Muscle of arm (tissue), 1 donor: ENCODE measurements at regions not wholly inside any gene's neighbourhood (a gene's known extent, or its start where the extent isn't known, plus 50 kb on each side); places are given as distances from the start of the nearest gene placed in this dataset.

Experiments
- DNase-seq: peaks from one replicate; pipeline ENCODE4 v3.0.0-alpha.2; 2013

DNA sequence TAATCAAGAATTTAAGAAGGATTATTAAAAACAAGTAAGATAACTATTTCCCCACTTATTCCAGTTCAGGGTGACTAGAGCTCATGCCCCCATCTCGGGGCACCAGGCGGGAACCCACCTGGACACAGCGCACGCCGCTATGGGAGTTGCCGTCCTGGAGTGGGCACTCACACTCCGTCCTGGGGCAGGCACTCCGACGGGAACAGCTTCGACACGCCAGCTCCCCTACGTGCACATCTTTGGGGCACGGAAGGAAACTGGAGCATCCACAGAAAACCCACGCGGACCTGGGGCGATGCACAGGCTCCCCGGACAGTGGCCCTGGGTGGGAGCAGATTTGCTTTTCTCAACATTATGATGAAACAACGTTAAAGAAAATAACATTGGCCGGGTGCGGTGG, 52.0 kb upstream of the GATA5 start:
- no peak for DNase-seq

DNA sequence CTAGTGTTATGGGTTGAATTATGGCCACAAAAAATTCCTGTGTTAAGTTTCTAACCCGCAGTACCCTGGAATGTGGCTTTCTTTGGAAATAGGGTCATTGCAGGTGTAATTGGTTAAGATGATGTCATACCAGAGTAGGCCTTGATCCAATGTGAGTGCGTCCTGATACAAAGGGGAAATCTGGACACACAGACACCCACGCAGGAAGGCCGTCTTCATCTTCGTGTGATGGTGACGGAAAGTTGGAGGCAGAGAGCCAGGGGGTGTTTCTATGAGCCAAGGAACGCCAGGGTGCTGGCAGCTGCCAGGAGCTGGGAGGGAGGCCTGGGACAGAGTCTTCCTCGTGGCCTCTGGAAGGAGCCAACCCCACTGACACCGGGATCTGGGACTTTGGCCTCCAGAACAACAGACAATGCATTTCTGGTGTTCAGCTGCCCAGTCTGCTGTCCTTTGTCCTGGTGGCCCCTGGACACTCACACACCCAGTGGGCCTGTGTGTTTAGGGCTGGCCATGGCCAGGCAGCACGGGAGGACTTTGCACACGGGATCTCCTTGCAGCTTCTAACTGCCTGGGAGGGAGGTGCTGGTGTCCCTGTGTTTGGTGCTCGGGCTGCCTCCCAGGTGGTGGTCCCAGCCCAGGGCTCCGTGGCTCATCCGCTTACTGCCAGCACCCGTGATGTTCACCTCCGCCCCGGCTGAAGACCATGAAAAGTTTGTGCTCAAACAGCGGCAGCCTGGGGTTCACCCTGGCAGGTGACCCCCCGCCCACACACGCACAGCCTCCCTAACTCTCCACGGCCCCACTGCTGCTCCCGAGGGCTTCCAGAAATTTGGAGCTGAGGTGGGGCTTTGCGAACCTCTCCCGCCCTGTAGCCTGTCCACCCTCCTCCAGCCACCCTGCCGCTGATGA, 53.4 kb upstream of the GATA5 start:
- DNase-seq, result no peak

DNA sequence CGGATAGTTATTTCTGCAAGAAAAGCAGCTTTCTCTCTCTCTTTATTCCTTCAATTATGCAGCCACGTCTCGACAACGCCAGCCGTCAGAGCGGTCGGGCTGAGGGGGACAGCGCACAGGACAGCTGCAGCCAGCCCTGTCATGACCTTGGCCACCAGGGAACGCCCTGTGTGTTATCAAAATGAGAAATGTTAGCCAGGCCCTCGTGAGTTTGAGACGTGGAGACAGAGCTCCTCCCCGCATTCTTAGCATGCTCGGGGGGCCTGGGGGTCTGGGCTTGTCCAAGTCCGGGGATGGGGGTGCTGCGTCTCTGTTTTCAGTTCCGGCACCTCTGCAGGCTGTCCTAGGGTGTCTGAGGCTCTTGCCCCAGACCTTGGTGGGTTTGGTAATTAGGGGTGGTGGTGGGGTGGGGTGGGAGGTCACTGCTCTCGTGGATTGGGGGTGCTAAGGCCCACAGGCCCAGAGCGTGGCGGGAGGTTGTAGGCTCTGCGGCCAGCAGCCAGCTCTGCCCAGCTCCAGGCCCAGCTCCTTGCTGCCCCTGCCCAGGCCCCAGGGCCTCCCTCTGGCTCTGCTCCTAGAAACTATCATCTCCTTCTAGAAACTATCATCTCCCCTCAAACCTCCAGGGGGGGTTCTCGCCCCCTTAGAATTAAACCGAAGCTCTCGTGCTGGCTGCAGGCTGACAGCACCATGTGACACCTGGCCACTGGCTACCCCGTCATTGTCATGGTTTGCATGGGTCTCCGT, 54.3 kb upstream of the GATA5 start:
- DNase-seq, result no peak

DNA sequence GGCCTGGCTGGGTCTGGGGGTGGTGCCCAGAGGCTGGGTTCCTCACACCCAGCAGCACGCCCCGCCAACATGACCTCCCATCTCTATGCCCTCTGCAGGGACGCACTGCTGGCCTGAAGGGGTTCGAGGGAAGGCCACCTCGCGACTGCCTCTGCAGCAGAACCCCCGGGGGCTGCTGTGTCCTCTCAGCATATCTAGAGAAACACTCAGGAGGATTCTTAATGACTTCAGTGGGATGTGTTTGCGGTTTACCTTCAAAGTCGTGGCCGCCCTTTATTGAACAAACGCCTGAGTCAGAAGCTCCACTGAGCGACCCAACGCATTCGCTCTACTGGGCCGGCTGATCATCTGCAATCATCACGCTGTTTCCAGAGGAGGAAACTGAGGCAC, 54.8 kb upstream of the GATA5 start:
- no peak for DNase-seq

DNA sequence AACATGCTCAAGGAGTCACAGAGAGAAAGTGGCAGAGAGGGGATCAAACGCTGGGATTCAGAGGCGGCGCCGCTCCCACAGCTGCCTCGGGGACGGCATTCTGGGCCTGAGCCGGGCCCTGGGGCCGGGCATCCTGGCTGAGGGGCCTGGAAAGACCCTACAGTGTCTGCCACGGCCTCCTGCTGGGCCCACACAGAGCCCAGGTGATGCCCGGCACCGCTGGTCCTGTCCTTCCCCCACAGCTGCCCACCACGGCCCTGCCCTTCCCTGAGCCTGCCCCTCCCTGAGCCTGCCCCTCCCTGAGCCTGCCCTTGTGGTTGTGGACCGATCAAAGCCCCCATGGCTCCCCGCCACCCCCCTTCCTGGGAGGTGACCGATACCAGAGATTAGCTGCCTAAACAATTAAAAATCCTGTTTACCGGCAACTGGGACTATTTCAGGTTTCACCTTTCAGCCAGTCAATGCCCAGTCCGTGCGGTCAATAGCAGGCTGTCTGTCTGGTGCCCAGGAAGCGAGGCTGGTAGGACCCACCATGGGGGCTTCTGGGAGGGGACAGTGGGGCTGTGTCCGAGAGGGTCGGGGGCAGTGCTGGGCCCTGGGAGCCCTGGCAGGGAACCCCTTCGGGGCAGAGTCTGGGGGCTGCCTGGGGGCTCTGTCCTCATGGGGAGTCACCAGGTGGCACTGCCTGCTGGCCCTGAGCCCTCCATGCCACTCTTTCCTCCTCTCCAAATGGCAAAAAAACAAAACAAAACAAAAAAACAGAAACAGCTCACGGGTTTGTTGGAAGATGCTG, 55.4 kb upstream of the GATA5 start:
- no peak for DNase-seq

DNA sequence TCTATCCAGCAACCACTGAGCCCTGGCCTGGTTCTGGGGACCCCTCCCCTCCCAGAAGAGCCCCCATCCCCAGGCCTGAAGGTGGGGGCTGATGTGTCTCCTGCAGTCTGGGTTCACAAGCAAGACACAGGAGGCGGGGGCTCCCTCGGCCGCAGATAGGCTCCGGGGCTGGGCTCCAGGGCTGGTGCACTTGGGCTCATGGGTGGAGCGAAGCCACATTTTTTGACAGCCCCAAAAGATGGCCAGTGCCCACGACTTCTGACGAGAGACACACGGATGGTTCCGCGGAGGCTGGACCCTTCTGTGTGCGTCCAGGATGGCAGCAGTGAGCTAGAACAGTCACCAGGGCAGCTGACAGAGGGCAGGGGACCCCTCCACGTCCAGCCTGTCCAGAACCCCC, 57.1 kb upstream of the GATA5 start:
- DNase-seq, result no peak

DNA sequence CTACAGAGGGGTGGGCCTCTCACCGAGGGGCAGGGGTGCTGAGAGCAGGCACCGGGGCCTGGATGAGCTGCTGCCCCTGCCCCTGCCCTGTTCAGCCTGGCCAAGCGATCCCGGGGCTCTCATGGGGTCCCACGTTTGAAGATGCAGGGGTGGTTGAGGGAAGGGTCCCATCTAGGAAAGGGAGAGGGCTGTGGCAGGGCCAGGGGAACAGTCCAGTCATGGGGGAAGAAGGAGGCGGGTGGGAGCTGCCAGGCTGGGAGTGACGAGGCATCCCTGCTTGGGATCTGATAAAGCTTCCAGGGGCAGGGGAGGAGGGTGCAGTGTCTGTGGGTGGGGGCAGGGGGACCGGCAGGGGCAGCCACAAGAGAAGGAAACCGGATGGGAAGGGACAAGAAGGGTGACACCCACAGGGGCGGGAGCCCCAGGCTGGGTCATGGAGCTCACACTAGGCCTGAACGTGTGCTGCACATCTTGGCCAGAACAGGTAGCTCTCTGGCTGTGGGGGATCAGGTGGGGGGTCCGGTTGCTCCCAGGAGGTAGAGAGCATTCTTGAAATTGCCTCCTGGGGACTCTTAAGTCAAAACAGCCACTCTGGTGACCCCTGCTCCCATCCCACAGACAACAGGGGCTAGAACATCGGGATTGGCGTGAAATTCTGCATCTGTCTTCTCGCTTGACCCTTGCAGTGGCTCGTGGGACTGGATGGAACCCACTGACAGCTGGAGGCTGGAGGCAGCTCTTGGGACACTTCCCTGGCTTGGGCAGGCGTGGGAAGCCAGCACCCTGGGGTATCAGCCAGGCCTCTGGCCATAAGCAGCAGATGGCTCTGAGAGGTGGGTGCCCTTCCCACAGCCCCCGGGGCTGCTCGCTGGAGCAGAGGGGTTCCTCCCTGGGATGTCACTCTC, 58.0 kb upstream of the GATA5 start:
- no peak for DNase-seq

DNA sequence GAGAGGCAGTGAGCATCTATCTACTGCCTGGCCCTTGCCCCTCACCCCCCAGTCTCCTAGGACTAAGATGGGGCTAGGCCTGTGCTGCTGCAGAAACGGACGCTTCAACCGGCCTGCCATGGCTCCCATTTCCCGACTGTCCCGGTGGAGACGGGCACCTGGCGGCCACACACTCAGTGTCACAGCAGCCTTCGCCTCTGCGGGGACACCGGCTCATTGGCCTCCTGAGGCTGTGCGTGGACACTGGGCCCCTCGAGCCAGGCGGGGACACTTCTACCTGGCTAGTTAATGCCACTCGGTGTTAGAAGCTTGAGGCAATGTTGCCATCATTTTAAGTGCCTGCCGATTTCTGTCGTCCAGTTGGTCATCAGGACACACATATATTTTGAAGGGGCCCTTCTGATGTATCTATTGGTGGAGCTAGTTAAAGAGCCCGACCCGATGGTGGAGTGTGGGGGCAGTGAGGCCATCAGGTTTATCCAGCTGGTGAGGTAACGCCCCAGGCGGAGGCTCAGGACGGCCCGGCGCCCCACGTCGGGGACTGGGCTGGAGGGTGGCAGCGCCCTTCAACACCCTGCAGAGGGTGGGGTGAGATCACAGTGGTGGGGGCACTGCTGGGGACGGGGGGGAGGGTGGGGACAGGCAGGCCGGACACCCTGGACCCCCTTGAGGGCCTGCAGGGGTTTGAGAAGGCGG, 58.9 kb upstream of the GATA5 start:
- DNase-seq, result no peak

DNA sequence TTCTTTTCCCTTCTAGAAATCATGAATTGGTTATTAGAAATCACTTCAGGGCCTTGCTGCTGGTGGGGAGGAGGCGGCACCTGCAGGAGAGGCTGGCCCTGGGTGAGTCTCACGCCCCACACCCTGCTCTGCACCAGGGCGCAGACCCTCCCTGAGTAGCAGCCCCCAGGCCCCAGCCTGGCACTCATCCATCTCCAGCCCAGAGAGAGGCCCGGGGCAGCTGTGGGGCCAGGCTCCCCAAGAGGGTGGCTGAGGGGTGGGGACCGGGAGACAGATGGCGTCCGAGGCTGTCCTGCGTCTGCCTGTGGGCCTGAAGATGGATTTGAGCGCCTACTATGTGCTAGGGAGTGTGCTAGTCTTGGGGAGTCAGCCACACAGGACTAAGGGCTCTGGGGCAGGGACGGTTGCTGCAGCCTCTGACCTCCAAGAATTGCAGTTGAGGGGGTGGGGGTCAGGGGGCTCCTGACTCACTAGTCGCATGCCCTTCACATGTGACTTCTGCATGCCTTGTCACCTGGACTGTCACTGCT, 59.6 kb upstream of the GATA5 start:
- no peak for DNase-seq

DNA sequence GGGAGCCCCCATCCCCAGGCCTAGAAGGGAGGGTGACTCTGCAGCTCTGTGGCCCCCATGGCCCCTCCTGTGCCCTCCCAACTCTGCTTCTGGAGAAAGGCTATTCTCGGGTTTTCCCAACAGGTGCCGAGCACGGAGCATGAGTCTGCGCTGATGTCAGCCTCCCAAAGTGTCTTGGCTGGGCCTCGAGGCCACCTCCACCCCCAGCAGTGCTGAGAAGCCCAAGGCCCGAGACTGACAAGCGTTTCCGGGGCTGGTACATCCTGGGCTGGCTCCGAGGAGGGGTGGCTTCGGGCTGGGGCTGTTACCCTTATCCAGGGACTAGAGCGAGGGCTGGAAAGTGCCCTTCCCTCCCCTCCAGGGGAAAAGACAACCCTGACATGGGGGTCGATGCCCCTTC, 60.2 kb upstream of the GATA5 start:
- no peak for DNase-seq

DNA sequence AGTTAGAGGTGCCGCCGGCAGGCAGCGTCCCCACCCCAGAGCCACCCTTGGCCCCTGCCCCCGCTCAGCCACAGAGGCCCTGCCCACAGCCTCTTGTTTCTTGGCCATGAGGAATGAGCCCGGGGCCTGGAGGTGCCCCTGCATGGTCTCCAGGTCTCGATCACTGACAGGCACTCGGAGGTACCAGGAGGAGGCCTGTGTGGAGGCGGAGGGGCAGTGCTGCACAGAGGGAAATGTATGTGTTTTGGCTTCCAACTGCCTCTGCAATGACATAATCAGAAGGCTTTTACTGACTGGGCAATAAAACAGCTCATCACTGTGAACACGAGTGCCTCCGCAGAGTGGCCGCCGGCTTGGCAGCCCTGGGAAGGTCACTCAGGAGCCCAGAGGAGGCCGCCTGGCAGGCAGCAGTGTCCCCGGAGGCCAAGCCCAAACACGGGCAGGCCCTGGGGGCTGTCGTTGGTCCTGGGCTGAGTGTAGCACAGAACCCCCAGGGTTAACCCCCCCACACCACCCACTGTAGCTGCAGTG, 61.1 kb upstream of the GATA5 start:
- no peak for DNase-seq

DNA sequence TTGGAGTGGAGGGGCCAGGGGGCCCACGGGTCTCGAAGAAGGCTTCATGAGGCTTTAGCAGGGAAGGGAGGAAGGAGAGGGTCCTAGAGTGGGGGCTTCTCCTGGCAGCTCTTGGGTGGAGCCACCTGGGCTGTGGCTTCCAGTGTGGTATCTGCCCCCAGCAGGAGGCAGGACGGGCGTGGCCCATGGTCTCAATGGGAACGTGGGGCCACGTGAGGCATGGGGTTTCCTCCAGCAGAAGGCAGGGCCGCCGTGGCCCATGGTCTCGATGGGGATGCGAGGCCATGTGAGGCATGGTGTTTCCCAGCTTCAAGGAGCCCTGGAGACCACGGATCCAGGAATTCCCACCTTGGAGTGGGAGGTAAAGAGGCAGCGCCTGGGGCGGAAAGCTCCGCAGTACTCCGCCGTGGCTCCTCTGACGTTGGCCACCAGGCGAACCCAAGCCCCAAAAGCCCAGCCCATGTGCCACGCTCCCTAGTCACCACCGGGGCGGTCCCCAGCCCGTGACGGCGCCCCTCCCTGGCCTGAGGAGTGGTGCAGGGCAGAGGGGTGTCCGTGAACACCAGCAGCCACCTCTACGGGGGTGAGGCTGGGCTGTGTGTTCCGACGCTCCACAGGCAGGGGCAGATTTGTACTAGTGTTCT, 62.0 kb upstream of the GATA5 start:
- no peak for DNase-seq

DNA sequence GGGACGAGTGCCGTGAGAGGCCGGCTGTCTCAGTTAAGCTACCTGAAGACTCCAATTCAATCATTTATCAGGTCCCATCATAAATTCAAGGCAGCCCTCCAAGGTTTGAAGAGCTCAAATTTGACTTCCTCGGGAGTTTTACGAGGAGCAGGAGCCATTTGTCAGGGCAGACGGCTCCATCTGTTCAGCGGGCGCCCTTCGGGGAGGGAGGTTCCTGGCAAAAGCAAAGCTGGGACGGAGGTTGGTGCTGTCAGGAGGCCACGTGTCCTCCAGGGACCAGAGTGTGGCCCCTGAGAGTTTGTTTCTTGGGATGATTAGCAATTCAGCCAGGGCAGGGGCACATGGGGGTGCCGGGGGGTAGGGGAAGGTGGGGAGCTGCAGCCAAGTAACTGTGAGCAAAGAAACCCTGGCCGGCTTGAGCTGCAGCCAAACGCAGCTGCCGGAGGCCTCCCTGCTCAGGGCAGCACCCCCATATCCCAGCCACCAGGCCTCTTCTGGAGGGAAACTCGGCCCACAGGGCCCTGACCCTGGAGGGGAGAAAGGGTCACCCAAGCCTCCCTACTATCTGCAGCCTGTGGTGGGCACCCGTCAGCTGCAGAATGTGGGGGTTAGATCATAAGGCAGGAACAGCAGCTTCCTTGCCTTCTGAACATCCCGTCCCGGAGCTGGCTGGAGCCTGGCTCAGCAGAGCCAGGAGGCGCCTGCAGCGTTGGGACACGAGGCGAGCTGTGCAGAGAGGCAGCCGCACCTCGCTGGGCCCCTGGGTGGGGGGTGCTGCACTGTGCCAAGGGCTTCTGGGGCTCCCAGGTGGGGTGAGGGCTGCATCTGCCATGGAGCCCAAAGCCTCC, 63.6 kb upstream of the GATA5 start:
- DNase-seq, result no peak

DNA sequence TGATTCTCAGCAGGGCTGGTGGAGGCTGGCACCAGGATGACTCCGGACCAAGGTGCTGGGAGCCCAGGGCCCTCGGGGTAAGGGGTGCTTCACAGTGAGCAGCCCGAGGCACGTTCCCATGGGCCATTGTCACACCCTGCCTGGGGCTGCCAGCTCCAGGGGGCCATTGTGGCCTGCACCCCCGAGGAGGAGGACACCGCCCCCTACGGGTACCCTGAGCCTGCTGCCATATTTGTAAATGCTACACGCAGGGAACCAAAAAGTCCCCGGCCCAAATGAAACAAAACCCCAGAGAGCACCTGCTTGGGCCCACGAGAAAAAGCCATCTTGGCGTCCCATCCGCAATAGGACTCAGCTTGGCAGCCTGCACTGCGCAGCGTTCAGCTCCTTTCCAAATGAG, 64.7 kb upstream of the GATA5 start:
- no peak for DNase-seq

DNA sequence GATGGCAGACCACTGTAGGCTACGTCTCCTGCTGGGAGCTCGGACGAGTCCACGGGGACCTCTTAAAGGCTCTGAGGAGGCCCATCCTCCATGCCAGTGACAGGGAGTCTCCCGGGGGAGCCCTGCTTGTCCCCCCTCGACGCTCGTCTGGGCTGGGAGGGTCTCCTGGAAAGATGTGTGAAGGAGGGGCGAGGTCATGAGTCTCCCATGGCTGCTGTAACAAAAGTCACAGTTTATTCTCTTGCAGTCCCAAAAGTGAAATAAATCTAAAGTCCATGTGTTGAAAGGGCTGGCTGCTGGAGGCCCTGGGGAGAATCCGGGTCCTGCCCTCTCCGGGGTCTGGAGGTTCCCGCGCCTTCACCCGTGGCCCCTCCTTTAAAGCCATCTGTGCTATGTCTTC, 67.1 kb upstream of the GATA5 start:
- DNase-seq, result no peak

DNA sequence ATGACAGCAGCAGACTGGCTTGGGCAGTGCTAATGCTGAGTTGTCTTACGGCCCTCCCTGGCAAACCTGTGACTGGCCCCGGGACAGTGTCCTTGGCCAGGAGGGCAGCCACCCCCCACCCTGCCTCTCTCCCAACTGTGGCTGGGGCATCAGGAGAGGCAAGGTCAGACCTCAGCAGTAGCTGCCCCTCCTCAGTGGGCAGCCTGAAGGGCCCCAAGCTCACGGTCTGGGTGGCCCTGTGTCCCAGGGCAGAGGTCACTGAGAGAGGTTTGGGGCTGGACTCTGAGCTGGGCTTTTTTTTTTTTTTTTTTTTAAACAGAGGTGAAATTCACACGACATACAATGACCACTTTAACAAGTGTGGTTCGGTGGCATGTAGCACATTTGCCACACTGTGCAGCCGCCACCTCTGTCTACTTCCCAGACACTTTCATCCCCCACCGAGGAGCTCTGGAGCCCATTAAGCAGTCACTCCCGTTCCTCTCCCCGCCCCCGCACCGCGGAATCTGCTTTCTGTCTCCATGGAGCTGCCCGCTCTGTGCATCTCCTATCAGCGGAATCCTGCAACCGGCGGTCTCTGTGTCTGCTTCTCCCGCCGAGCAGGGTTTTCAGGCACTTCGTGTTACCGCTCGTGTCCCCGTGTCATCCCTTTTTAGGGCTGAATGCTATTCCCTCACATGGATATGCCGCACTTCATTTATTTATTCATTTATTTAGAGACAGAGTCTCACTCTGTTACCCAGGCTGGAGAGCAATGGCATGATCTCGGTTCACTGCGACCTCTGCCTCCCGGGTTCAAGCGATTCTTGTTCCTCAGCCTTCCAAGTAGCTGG, 67.9 kb upstream of the GATA5 start:
- DNase-seq, result no peak

DNA sequence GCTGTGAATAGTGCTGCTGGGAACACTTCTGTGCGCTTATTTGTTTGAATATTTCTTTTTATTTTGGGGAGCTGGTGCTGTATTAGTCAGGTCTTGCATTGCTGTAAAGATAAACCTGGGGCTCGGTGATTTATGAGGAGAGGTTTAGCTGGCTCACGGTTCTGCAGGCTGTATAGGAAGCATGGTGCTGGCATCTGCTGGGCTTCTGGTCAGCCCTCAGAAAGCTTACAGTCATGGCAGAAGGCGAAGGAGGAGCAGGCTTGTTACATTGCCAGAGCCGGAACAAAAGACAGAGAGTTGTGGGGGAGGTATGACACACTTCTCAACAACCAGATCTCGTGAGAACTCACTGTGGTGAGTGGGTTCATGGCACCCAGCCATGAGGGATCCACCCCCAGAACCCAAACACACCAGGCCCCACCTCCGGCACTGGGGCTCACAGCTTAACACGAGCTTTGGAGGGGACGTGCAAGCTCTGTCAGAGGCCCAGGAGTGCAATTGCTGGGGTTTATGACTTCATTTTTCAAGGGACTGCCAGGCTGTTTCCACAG, 68.8 kb upstream of the GATA5 start:
- DNase-seq, result no peak

DNA sequence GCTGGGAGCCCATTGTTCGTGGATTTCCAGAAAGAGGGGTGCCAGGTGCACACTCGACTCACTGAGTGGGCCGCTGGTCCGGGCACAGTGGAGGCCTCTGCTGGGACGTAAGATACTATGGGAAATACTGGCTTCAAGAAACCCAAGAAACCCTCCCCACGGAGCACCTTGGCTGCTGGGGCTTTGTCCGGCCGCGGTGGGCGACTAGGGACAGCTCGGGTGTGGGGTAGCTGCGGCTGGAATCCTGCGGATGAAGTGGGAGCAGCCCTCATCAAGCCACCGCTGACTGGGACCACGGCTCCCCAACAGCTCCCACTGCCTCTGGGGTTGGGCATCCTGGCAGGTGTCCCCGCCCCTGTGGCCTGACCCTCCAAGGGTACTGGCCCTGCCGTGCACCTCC, 69.5 kb upstream of the GATA5 start:
- DNase-seq, result no peak
